ENCODE measurements at regions not wholly inside any gene's neighbourhood (a gene's known extent, or its start where the extent isn't known, plus 50 kb on each side); places are given as distances from the start of the nearest gene placed in this dataset.

- H3K36me3 Mint-ChIP-seq (ENCODE audit: low read depth): peaks cover 7% of the 10 kb centered on the region
- no peak overlapping the region for H3K4me3 Mint-ChIP-seq
- peaks cover 21% of the 10 kb centered on the region for H3K9me3 Mint-ChIP-seq
- H3K27me3 Mint-ChIP-seq (ENCODE audit: low read depth): no peaks in the 10 kb centered on the region
- no peak overlapping the region for H3K27ac Mint-ChIP-seq
- H3K4me1 Mint-ChIP-seq (ENCODE audit: low read depth): no peaks in the 10 kb centered on the region
Observed at GRCh38 chr14:104526723-104527645, 52.6 kb upstream of the C14orf180 start.

- H3K4me1 Mint-ChIP-seq (ENCODE audit: low read depth): no peaks in the 10 kb centered on the region
- H3K27me3 Mint-ChIP-seq (ENCODE audit: low read depth): no peaks in the 10 kb centered on the region
- H3K9me3 Mint-ChIP-seq: peaks cover 21% of the 10 kb centered on the region
- no peak overlapping the region for H3K27ac Mint-ChIP-seq
- no peak overlapping the region for H3K4me3 Mint-ChIP-seq
- peaks cover 7% of the 10 kb centered on the region for H3K36me3 Mint-ChIP-seq (ENCODE audit: low read depth)
Observed at GRCh38 chr14:104527857-104528459, 51.6 kb upstream of the C14orf180 start.

GRCh38 chr14:104528496-104528895, 51.1 kb upstream of the C14orf180 start:
- Mint-ChIP-seq H3K4me1 (ENCODE audit: low read depth) (no peaks in the 10 kb centered on the region), H3K27me3 (ENCODE audit: low read depth) (no peaks in the 10 kb centered on the region), H3K36me3 (ENCODE audit: low read depth) (peaks cover 7% of the 10 kb centered on the region), H3K27ac (no peak overlapping the region), H3K9me3 (peaks cover 21% of the 10 kb centered on the region), H3K4me3 (no peak overlapping the region)
